Skeletal muscle satellite cell (primary cell): ENCODE measurements at regions not wholly inside any gene's neighbourhood (a gene's known extent, or its start where the extent isn't known, plus 50 kb on each side); places are given as distances from the start of the nearest gene placed in this dataset.

Source experiments
- H3K27me3 ChIP-seq: 2 replicates; pipeline ENCODE4 v1.7.0; 2013; ENCODE audit warnings: low read length; ENCODE audit not compliant: control insufficient read depth, insufficient read depth
- H3K36me3 ChIP-seq: 2 replicates; pipeline ENCODE4 v1.7.0; 2013; ENCODE audit warnings: mild to moderate bottlenecking, control low read depth, low read length; ENCODE audit not compliant: insufficient read depth
- H3K4me1 ChIP-seq: 2 replicates; pipeline ENCODE4 v1.7.0; 2013; ENCODE audit warnings: low read length; ENCODE audit not compliant: control insufficient read depth, insufficient read depth
- H3K4me2 ChIP-seq: 2 replicates; pipeline ENCODE4 v1.7.0; 2013; ENCODE audit warnings: mild to moderate bottlenecking, low read length
- H3K4me3 ChIP-seq: 2 replicates; pipeline ENCODE4 v1.7.0; 2013; ENCODE audit warnings: low read length
- H3K9ac ChIP-seq: 2 replicates; pipeline ENCODE4 v1.7.0; 2013; ENCODE audit warnings: mild to moderate bottlenecking, low read depth, low read length, moderate library complexity
- H3K9me3 ChIP-seq: replicated peaks from 2 replicates; pipeline ENCODE4 v1.7.0; 2013; ENCODE audit warnings: mild to moderate bottlenecking, control low read depth, low read length

GRCh38 chr3:104561324-104561723 lies 805.4 kb upstream of the ALCAM start:
- Histone ChIP-seq H3K9ac (no peak overlapping the region), H3K4me3 (no peak overlapping the region), H3K9me3 (no peaks in the 10 kb centered on the region), H3K4me1 (no peaks in the 10 kb centered on the region), H3K27me3 (no peaks in the 10 kb centered on the region), H3K4me2 (no peak overlapping the region), H3K36me3 (no peaks in the 10 kb centered on the region)

- no peaks in the 10 kb centered on the region for H3K27me3 ChIP-seq
- H3K4me2 ChIP-seq, result no peak overlapping the region
- H3K9ac ChIP-seq, result no peak overlapping the region
- no peaks in the 10 kb centered on the region for H3K36me3 ChIP-seq
- H3K4me3 ChIP-seq, result no peak overlapping the region
- no peaks in the 10 kb centered on the region for H3K4me1 ChIP-seq
- H3K9me3 ChIP-seq, result no peaks in the 10 kb centered on the region
Observed at GRCh38 chr3:104564045-104564643, 802.6 kb upstream of the ALCAM start.

DNA sequence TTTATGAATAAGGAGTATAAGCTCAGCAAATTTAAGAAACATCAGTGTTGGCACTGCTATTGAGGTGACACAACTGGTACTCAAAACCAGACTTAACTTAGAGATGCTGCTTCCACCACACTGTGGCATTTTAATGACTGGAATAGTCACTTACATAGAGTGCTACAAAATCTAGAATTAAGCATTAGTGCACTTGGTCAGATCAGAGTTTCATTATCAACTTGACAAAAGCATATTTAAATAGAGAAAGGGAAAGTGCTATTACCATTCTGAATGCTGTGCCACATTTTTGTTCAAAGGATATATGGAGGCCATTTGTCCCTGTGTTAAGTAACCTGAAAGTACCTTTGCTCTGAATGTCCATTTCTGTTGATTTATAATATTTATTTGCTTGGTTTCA lies 800.7 kb upstream of the ALCAM start:
- no peak overlapping the region for H3K4me2 ChIP-seq
- no peaks in the 10 kb centered on the region for H3K27me3 ChIP-seq
- no peak overlapping the region for H3K4me3 ChIP-seq
- H3K36me3 ChIP-seq, result no peaks in the 10 kb centered on the region
- H3K9ac ChIP-seq, result no peak overlapping the region
- no peaks in the 10 kb centered on the region for H3K9me3 ChIP-seq
- no peaks in the 10 kb centered on the region for H3K4me1 ChIP-seq

- H3K4me3 ChIP-seq, result no peak overlapping the region
- H3K27me3 ChIP-seq, result no peaks in the 10 kb centered on the region
- no peak overlapping the region for H3K4me2 ChIP-seq
- H3K4me1 ChIP-seq, result no peaks in the 10 kb centered on the region
- no peak overlapping the region for H3K9ac ChIP-seq
- no peaks in the 10 kb centered on the region for H3K36me3 ChIP-seq
- H3K9me3 ChIP-seq, result peaks cover 15% of the 10 kb centered on the region
Observed at GRCh38 chr3:104575634-104576033, 791.1 kb upstream of the ALCAM start.

DNA sequence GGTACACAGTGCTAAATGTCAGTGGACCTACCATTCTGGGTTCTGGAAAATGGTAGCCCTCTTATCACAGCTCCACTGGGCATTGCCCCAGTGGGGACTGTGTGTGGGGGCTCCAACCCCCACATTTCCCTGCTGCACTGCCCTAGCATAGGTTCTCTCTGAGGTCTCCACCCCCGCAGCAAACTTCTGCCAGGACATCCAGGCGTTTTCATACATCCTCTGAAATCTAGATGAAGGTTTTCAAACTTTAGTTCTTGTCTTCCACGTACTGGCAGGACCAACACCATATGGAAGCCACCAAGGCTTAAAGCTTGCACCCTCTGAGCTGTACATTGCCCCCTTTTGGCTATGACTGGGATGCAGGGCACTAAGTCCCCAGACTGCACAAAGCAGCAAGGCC lies 788.2 kb upstream of the ALCAM start:
- H3K27me3 ChIP-seq, result no peaks in the 10 kb centered on the region
- H3K4me1 ChIP-seq, result no peaks in the 10 kb centered on the region
- no peak overlapping the region for H3K4me3 ChIP-seq
- H3K36me3 ChIP-seq, result no peaks in the 10 kb centered on the region
- H3K4me2 ChIP-seq, result no peak overlapping the region
- H3K9me3 ChIP-seq, result peaks cover 15% of the 10 kb centered on the region
- H3K9ac ChIP-seq, result no peak overlapping the region

GRCh38 chr3:104582092-104582491 lies 784.6 kb upstream of the ALCAM start:
- no peaks in the 10 kb centered on the region for H3K27me3 ChIP-seq
- H3K4me3 ChIP-seq, result no peak overlapping the region
- H3K9ac ChIP-seq, result no peak overlapping the region
- H3K4me2 ChIP-seq, result no peak overlapping the region
- H3K4me1 ChIP-seq, result no peaks in the 10 kb centered on the region
- peaks cover 6% of the 10 kb centered on the region for H3K9me3 ChIP-seq
- no peaks in the 10 kb centered on the region for H3K36me3 ChIP-seq

GRCh38 chr3:104584682-104585081 lies 782.0 kb upstream of the ALCAM start:
- Histone ChIP-seq H3K9ac (no peak overlapping the region), H3K4me2 (no peak overlapping the region), H3K9me3 (no peaks in the 10 kb centered on the region), H3K27me3 (no peaks in the 10 kb centered on the region), H3K4me3 (no peak overlapping the region), H3K4me1 (no peaks in the 10 kb centered on the region), H3K36me3 (no peaks in the 10 kb centered on the region)

- H3K4me2 ChIP-seq, result no peak overlapping the region
- no peaks in the 10 kb centered on the region for H3K4me1 ChIP-seq
- H3K4me3 ChIP-seq, result no peak overlapping the region
- no peaks in the 10 kb centered on the region for H3K9me3 ChIP-seq
- no peaks in the 10 kb centered on the region for H3K27me3 ChIP-seq
- no peaks in the 10 kb centered on the region for H3K36me3 ChIP-seq
- H3K9ac ChIP-seq, result no peak overlapping the region
Observed at GRCh38 chr3:104586344-104586743, 780.4 kb upstream of the ALCAM start.

DNA sequence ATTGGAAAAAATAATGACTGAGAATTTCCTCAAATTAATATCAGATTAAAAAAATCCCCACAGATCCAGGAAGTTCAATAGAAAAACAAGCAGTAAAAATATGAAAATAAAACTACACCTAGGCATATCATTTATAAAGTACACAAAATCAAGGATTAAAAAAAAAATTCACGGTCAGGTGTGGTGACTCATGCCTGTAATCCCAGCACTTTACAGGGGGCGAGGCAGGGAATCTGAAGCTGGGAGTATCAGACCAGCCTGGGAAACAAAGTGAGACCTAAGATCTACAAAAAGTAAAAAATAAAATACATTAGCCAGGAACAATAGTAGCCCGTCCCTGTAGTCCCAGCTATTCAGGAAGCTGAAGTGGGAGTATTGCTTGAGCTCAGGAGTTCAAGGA lies 778.3 kb upstream of the ALCAM start:
- Histone ChIP-seq H3K4me2 (no peak overlapping the region), H3K27me3 (no peaks in the 10 kb centered on the region), H3K4me1 (no peaks in the 10 kb centered on the region), H3K4me3 (no peak overlapping the region), H3K9me3 (no peaks in the 10 kb centered on the region), H3K9ac (no peak overlapping the region), H3K36me3 (no peaks in the 10 kb centered on the region)

DNA sequence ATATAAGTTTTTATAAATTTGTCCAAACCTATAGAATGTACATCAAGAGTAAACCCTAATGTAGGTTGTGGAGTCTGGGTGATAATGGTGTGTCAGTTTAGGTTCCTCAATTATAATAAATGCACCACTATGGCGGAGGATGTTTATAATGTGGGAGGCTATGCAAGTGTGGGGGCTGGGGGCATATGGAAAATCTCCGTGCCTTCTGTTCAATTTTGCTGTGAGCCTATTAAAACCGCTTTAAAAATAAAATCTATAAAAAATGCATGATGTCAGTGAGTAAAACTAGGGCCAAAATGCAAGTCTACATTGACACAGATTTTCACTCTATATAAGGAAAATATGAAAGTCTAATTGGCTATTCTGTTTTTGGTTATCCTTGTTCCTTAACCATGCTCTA lies 774.9 kb upstream of the ALCAM start:
- no peaks in the 10 kb centered on the region for H3K9me3 ChIP-seq
- H3K4me1 ChIP-seq, result no peaks in the 10 kb centered on the region
- H3K27me3 ChIP-seq, result no peaks in the 10 kb centered on the region
- no peak overlapping the region for H3K9ac ChIP-seq
- H3K36me3 ChIP-seq, result no peaks in the 10 kb centered on the region
- no peak overlapping the region for H3K4me3 ChIP-seq
- no peak overlapping the region for H3K4me2 ChIP-seq

DNA sequence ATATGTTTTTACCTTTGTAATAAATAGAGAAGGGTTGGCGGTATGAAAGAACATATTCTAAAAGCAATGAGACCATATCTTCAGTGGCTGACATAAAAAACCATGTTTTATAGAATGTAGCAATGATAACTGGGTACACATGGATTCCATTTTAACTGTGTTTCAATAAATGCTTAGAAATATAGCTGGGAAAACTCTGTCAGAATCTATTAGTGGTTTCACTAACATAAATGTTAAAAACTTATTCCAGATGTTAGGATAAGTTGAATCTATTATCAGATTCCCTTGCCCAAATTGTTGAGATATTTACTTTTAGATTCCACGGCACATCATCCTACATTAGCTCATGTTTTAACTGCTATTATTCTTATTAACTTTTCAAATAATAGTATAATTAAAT lies 772.2 kb upstream of the ALCAM start:
- Histone ChIP-seq H3K4me1 (no peaks in the 10 kb centered on the region), H3K4me3 (no peak overlapping the region), H3K27me3 (no peaks in the 10 kb centered on the region), H3K4me2 (no peak overlapping the region), H3K36me3 (no peaks in the 10 kb centered on the region), H3K9me3 (no peaks in the 10 kb centered on the region), H3K9ac (no peak overlapping the region)

GRCh38 chr3:104596054-104596453 lies 770.7 kb upstream of the ALCAM start:
- no peaks in the 10 kb centered on the region for H3K4me1 ChIP-seq
- H3K9ac ChIP-seq, result no peak overlapping the region
- H3K27me3 ChIP-seq, result no peaks in the 10 kb centered on the region
- H3K4me2 ChIP-seq, result no peak overlapping the region
- H3K4me3 ChIP-seq, result no peak overlapping the region
- H3K9me3 ChIP-seq, result no peaks in the 10 kb centered on the region
- no peaks in the 10 kb centered on the region for H3K36me3 ChIP-seq
